HL-60/S4 (cell line): ENCODE measurements at regions not wholly inside any gene's neighbourhood (a gene's known extent, or its start where the extent isn't known, plus 50 kb on each side); places are given as distances from the start of the nearest gene placed in this dataset.

Experiments
- in situ Hi-C: fragments of 300-500 bp; cut with MboI; formaldehyde crosslinking; loops from 2 replicates; pipeline ENCODE4 v1.14.3; 2022; ENCODE audit warnings: low sequenced_read_pairs

- in situ Hi-C loops = no loop called here
These were observed 288.6 kb upstream of the PWP1 start for GRCh38 chr12:107396991-107397390.

GRCh38 chr12:107397890-107398500, 287.6 kb upstream of the PWP1 start:
- in situ Hi-C loops = no loop called here

- in situ Hi-C loops = no loop called here
These were observed 286.6 kb upstream of the PWP1 start for GRCh38 chr12:107399046-107399445.

GRCh38 chr12:107400686-107401447, 284.7 kb upstream of the PWP1 start:
- in situ Hi-C loops = loop anchor here (25.0 kb wide), 1 partner anchor 264 kb away; no protein-coding TSS in a partner anchor

- in situ Hi-C loops = loop anchor here (25.0 kb wide), 1 partner anchor 265 kb away; no protein-coding TSS in a partner anchor
These were observed 283.3 kb upstream of the PWP1 start for GRCh38 chr12:107402041-107403022.

GRCh38 chr12:107404981-107405380, 280.6 kb upstream of the PWP1 start:
- in situ Hi-C loops = loop anchor here (25.0 kb wide), 1 partner anchor 268 kb away; no protein-coding TSS in a partner anchor

- in situ Hi-C loops = loop anchor here (25.0 kb wide), 1 partner anchor 268 kb away; no protein-coding TSS in a partner anchor
These were observed 280.2 kb upstream of the PWP1 start for GRCh38 chr12:107405436-107405835.

GRCh38 chr12:107406932-107407331, 278.7 kb upstream of the PWP1 start:
- in situ Hi-C loops = loop anchor here (25.0 kb wide), 1 partner anchor 270 kb away; no protein-coding TSS in a partner anchor

- in situ Hi-C loops = loop anchor here (25.0 kb wide), 1 partner anchor 275 kb away; no protein-coding TSS in a partner anchor
These were observed 273.6 kb upstream of the PWP1 start for GRCh38 chr12:107411792-107412535.

- in situ Hi-C loops = loop anchor here (25.0 kb wide), 1 partner anchor 278 kb away; no protein-coding TSS in a partner anchor
These were observed 270.5 kb upstream of the PWP1 start for GRCh38 chr12:107415071-107415470.

GRCh38 chr12:107415834-107416233, 269.8 kb upstream of the PWP1 start:
- in situ Hi-C loops = loop anchor here (25.0 kb wide), 1 partner anchor 279 kb away; no protein-coding TSS in a partner anchor

GRCh38 chr12:107417004-107417403, 268.6 kb upstream of the PWP1 start:
- in situ Hi-C loops = loop anchor here (25.0 kb wide), 1 partner anchor 280 kb away; no protein-coding TSS in a partner anchor

GRCh38 chr12:107418981-107419380, 266.6 kb upstream of the PWP1 start:
- in situ Hi-C loops = loop anchor here (25.0 kb wide), 1 partner anchor 282 kb away; no protein-coding TSS in a partner anchor

- in situ Hi-C loops = loop anchor here (25.0 kb wide), 1 partner anchor 286 kb away; no protein-coding TSS in a partner anchor
These were observed 262.1 kb upstream of the PWP1 start for GRCh38 chr12:107423531-107423930.

- in situ Hi-C loops = no loop called here
These were observed 256.4 kb upstream of the PWP1 start for GRCh38 chr12:107429006-107429705.

- in situ Hi-C loops = no loop called here
These were observed 253.7 kb upstream of the PWP1 start for GRCh38 chr12:107431942-107432341.

GRCh38 chr12:107435072-107435471, 250.5 kb upstream of the PWP1 start:
- in situ Hi-C loops = no loop called here

- in situ Hi-C loops = no loop called here
These were observed 250.1 kb upstream of the PWP1 start for GRCh38 chr12:107435520-107435919.

- in situ Hi-C loops = no loop called here
These were observed 249.2 kb upstream of the PWP1 start for GRCh38 chr12:107436376-107436775.
